ENCODE measurements at regions not wholly inside any gene's neighbourhood (a gene's known extent, or its start where the extent isn't known, plus 50 kb on each side); places are given as distances from the start of the nearest gene placed in this dataset.

- Histone ChIP-seq H3K4me3 (replicated peaks; ENCODE audit: insufficient read depth, low read length) (no peak overlapping the region), H3K27ac (replicated peaks) (no peak overlapping the region), H3K27me3 (ENCODE audit: insufficient read depth, poor library complexity, severe bottlenecking) (no peaks in the 10 kb centered on the region)
- DNase-seq (ENCODE audit: low read depth in 1 of 2, low spot score in 1 of 2), result no peak
- no peak for TF ChIP-seq SPI1 (IDR thresholded peaks at IDR 0.05; ENCODE audit: borderline replicate concordance, low read depth)
- no peak for TF ChIP-seq POLR2AphosphoS5 (IDR thresholded peaks at IDR 0.05; ENCODE audit: low read depth)
- TF ChIP-seq CTCF (IDR thresholded peaks at IDR 0.05; ENCODE audit: insufficient read depth, low read length), result no peak
- no peak for TF ChIP-seq GABPA (IDR thresholded peaks at IDR 0.05; ENCODE audit: low read depth)
- no peak for TF ChIP-seq REST (IDR thresholded peaks at IDR 0.05; ENCODE audit: insufficient replicate concordance, low read depth)
Observed at GRCh38 chr10:55881588-55881987, 479.5 kb downstream of the ZWINT start.

GRCh38 chr10:55873485-55873884 lies 487.6 kb downstream of the ZWINT start:
- no peak for TF ChIP-seq CTCF (IDR thresholded peaks at IDR 0.05; ENCODE audit: insufficient read depth, low read length)
- no peak for TF ChIP-seq REST (IDR thresholded peaks at IDR 0.05; ENCODE audit: insufficient replicate concordance, low read depth)
- H3K27ac ChIP-seq (replicated peaks), result no peak overlapping the region
- no peak for DNase-seq (ENCODE audit: low read depth in 1 of 2, low spot score in 1 of 2)
- H3K4me3 ChIP-seq (replicated peaks; ENCODE audit: insufficient read depth, low read length), result no peak overlapping the region
- no peaks in the 10 kb centered on the region for H3K27me3 ChIP-seq (ENCODE audit: insufficient read depth, poor library complexity, severe bottlenecking)

- H3K27me3 ChIP-seq (ENCODE audit: insufficient read depth, poor library complexity, severe bottlenecking), result no peaks in the 10 kb centered on the region
- H3K27ac ChIP-seq (replicated peaks), result no peak overlapping the region
- DNase-seq (ENCODE audit: low read depth in 1 of 2, low spot score in 1 of 2), result no peak
- no peak overlapping the region for H3K4me3 ChIP-seq (replicated peaks; ENCODE audit: insufficient read depth, low read length)
- TF ChIP-seq GABPA (IDR thresholded peaks at IDR 0.05; ENCODE audit: low read depth) (no peak), POLR2AphosphoS5 (IDR thresholded peaks at IDR 0.05; ENCODE audit: low read depth) (no peak), SPI1 (IDR thresholded peaks at IDR 0.05; ENCODE audit: borderline replicate concordance, low read depth) (no peak), CTCF (IDR thresholded peaks at IDR 0.05; ENCODE audit: insufficient read depth, low read length) (no peak), REST (IDR thresholded peaks at IDR 0.05; ENCODE audit: insufficient replicate concordance, low read depth) (no peak)
Observed at GRCh38 chr10:55870186-55870585, 490.9 kb downstream of the ZWINT start.

Measured in HL-60 (cell line).